ENCODE measurements at regions not wholly inside any gene's neighbourhood (a gene's known extent, or its start where the extent isn't known, plus 50 kb on each side); places are given as distances from the start of the nearest gene placed in this dataset.
"Not testable (repeated sequence)": the region's sequence is repeated elsewhere in the genome, so short reads cannot be mapped to it uniquely, and the experiment has no call there.

- H3K27ac Mint-ChIP-seq = no peak overlapping the region
- H3K36me3 Mint-ChIP-seq (ENCODE audit: low read depth) = no peaks in the 10 kb centered on the region
- H3K27me3 Mint-ChIP-seq = peaks cover 5% of the 10 kb centered on the region
- no peaks in the 10 kb centered on the region for H3K4me1 Mint-ChIP-seq (ENCODE audit: low read depth)
- H3K4me3 Mint-ChIP-seq = no peak overlapping the region
- no peaks in the 10 kb centered on the region for H3K9me3 Mint-ChIP-seq
These were observed 105.1 kb upstream of the SIX2 start for GRCh38 chr2:45114221-45114955.

GRCh38 chr2:45112750-45113149, 103.5 kb upstream of the SIX2 start:
- H3K4me1 Mint-ChIP-seq (ENCODE audit: low read depth) = no peaks in the 10 kb centered on the region
- no peaks in the 10 kb centered on the region for H3K9me3 Mint-ChIP-seq

DNA sequence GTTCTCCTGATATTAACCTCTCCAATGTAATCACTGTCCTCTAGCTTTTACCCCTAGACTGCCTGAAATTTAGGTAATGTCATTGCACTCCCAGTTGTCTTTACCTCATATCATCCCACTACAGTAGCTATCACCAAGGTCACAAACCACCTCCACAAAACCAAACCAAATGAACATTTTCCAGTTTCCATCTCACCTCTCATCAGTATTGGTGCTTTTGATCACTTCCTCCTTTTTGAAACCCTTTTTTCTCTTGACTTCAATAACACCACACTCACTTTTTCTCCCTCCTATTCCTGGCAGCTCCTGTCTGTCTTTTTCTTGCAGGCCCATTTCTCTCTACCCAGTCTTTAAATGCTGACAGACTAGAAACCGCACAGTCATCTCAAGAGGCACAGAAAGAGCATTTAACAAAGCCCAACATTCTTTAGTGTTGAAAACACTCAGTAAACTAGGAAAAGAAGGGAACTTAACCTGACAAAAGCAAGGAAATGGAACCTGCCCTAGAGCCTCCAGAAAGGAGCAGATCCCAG, 95.9 kb upstream of the SIX2 start:
- Mint-ChIP-seq H3K27ac (no peak overlapping the region), H3K4me3 (no peak overlapping the region), H3K4me1 (ENCODE audit: low read depth) (peaks cover 5% of the 10 kb centered on the region), H3K36me3 (ENCODE audit: low read depth) (no peaks in the 10 kb centered on the region), H3K27me3 (peaks cover 20% of the 10 kb centered on the region), H3K9me3 (peaks cover 4% of the 10 kb centered on the region)

More at GRCh38 chr2:45112750-45113149, 103.5 kb upstream of the SIX2 start:
- peaks cover 5% of the 10 kb centered on the region for H3K27me3 Mint-ChIP-seq
- H3K27ac Mint-ChIP-seq = no peak overlapping the region
- H3K36me3 Mint-ChIP-seq (ENCODE audit: low read depth) = no peaks in the 10 kb centered on the region
- H3K4me3 Mint-ChIP-seq = no peak overlapping the region

DNA sequence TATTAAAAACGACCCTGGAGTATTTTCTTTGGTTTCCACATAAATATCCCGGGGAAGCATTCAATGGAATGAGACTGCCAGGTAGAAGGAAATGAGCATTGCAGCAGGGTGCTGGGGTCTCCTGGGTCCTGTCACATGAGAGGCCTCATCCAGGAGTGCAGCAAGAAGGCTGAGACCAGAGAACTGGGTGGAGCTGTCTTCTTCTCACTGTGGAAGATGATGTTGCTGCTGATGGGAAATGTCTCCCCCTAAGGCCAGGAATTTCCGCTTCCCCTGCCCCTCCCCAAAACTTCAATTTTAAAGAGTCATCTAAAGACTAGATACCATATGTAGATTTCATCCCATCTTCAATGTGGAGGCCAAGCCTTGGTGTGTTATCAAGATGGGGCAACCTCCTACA, 95.2 kb upstream of the SIX2 start:
- H3K9me3 Mint-ChIP-seq = peaks cover 4% of the 10 kb centered on the region
- H3K4me1 Mint-ChIP-seq (ENCODE audit: low read depth) = peaks cover 5% of the 10 kb centered on the region
- no peaks in the 10 kb centered on the region for H3K36me3 Mint-ChIP-seq (ENCODE audit: low read depth)
- no peak overlapping the region for H3K27ac Mint-ChIP-seq
- H3K4me3 Mint-ChIP-seq = no peak overlapping the region
- H3K27me3 Mint-ChIP-seq = peaks cover 20% of the 10 kb centered on the region

DNA sequence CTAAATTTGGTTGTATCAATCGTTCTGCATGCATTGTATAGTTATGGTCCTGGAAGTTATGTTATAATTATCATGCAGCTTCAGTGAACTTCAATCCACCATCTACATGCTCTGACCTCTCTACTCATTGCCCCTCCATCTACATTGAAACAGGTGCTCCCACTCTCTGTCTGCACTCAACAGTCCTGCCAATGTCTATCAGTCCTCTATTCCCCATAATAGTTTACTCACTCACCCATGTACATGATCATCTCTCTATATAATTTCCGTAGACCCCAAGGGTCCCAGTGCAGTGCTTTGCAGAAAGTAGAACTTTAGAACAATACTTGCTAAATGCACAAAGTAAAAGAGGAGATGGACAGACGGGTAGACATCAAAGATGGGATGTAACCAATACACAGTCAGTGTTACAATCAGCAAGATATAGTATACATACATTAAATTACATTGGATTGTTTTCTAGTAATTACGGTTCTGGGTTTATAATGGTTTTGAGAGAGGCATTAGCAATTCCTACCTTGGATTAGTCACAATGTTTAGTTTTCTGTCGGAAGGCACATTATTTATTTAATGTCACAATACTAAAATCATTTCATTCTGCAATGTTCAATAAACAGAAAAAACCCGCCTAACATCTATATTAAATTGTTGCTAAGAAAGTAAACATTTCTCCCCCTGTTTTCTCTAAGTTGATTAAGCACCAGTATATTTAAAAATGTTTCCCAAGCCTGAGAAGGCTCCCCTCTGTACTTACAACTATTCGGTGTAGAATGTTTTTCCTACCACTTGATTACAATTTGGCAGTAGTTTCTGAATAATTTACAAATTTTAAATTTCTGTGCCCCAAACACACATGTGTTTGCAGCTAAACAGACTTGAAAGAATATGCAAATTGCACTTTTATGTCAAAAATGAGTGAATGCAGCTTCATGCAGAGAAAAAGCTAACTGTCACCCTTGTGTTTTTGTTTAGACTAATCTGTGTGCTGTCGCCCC, 94.4 kb upstream of the SIX2 start:
- peaks cover 20% of the 10 kb centered on the region for H3K27me3 Mint-ChIP-seq
- H3K9me3 Mint-ChIP-seq = peaks cover 4% of the 10 kb centered on the region
- no peak overlapping the region for H3K4me3 Mint-ChIP-seq
- H3K36me3 Mint-ChIP-seq (ENCODE audit: low read depth) = no peaks in the 10 kb centered on the region
- peaks cover 5% of the 10 kb centered on the region for H3K4me1 Mint-ChIP-seq (ENCODE audit: low read depth)
- no peak overlapping the region for H3K27ac Mint-ChIP-seq

DNA sequence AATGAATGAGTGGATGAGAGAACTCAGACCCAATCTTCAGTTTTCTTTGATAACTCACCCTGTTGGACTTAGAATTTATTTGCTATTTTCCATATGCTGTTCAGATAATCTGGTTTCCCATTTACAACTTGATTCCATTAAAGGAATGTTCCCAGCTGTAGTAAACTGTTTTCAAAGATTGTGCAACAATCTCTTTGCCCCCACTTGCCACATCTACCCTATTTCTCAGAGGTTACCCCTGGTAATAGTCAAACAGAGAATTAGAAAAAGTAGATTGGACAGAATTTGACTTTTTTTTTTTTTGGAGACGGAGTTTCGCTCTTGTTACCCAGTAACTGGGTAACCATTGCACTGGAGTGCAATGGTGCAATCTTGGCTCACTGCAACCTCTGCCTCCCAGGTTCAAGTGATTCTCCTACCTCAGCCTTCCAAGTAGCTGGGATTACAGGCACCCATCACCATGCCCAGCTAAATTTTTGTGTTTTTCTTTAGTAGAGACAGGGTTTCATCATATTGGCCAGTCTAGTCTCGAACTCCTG, 93.4 kb upstream of the SIX2 start:
- Mint-ChIP-seq H3K27me3 (peaks cover 20% of the 10 kb centered on the region), H3K9me3 (peaks cover 4% of the 10 kb centered on the region), H3K36me3 (ENCODE audit: low read depth) (no peaks in the 10 kb centered on the region), H3K27ac (no peak overlapping the region), H3K4me1 (ENCODE audit: low read depth) (peaks cover 5% of the 10 kb centered on the region), H3K4me3 (no peak overlapping the region)

GRCh38 chr2:45102141-45102540, 92.9 kb upstream of the SIX2 start:
- H3K9me3 Mint-ChIP-seq = peaks cover 4% of the 10 kb centered on the region
- H3K4me3 Mint-ChIP-seq = no peak overlapping the region
- peaks cover 20% of the 10 kb centered on the region for H3K27me3 Mint-ChIP-seq
- no peak overlapping the region for H3K27ac Mint-ChIP-seq
- no peaks in the 10 kb centered on the region for H3K36me3 Mint-ChIP-seq (ENCODE audit: low read depth)
- H3K4me1 Mint-ChIP-seq (ENCODE audit: low read depth) = peaks cover 5% of the 10 kb centered on the region

DNA sequence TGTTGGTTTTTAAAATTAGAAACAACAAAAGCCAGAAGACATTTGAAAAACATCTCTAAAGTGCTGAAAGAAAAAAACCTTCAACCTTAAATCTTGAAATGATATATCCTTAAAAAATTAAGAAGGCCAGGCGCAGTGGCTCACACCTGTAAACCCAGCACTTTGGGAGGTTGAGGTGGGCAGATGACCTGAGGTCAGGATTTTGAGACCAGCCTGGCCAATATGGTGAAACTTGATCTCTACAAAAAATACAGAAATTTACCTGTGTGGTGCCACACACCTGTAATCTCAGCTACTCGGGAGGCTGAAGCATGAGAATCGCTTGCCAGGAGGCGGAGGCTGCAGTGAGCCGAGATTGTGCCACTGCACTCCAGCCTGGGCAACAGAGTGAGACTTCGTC, 87.7 kb upstream of the SIX2 start:
- H3K27ac Mint-ChIP-seq = no peak overlapping the region
- H3K4me1 Mint-ChIP-seq (ENCODE audit: low read depth) = no peaks in the 10 kb centered on the region
- H3K4me3 Mint-ChIP-seq = no peak overlapping the region
- H3K27me3 Mint-ChIP-seq = peaks cover 23% of the 10 kb centered on the region
- no peaks in the 10 kb centered on the region for H3K36me3 Mint-ChIP-seq (ENCODE audit: low read depth)
- no peaks in the 10 kb centered on the region for H3K9me3 Mint-ChIP-seq

DNA sequence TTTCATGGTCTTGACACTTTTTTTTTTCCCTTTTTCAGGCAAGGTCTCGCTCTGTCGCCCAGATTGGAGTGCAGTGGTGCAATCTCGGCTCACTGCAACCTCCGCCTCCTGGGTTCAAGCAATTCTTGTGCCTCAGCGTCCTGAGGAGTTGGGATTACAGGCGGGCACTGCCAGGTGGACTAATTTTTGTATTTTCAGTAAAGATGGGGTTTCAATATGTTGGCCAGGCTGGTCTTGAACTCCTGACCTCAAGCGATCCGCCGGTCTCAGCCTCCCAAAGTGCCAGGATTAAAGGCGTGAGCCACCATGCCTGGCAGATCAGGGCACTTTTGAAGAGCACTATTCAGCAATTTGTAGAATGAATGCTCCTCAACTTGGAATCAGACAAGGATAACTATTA, 86.8 kb upstream of the SIX2 start:
- peaks cover 23% of the 10 kb centered on the region for H3K27me3 Mint-ChIP-seq
- H3K36me3 Mint-ChIP-seq (ENCODE audit: low read depth); H3K9me3 Mint-ChIP-seq; H3K27ac Mint-ChIP-seq; H3K4me1 Mint-ChIP-seq (ENCODE audit: low read depth); H3K4me3 Mint-ChIP-seq: not testable (repeated sequence)

DNA sequence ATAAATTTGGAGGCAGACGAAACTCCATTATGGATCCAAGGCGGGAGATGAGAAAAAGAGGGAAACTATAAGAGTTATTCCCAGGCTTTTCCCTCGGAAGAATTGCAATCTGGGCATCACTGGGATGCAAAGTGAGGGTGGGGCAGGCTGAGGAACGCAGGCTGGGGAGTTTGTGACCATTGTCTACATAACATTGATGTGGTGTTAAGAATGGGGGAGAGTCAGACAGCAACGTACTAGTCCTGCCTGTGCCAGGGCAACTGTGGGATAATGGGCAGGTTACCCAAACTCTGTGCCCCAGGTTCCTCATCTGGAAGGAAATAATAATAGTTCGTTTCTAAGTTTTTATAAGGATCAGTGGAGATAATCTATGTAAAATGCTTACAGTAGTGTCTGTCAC, 84.4 kb upstream of the SIX2 start:
- H3K36me3 Mint-ChIP-seq (ENCODE audit: low read depth) = no peaks in the 10 kb centered on the region

DNA sequence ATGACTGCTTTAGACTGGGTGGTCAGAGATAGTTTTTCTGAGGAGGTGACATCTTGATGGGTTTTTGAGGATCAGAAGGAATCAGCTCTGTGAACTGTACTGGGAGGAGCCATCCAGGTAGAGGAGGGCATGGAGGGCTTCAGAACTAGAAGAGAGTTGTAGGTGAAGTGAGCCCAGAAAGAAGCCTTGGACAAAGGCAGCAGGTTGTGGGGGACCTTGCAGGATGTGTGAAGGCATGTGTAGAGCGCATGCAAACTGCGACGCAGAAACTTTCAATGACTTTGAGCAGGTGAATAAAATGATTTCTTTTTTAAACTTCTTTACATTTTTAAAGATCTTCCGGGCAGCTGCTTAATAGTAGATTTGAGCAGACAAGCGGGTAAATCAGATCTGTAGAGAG, 83.9 kb upstream of the SIX2 start:
- Mint-ChIP-seq H3K4me1 (ENCODE audit: low read depth) (no peaks in the 10 kb centered on the region), H3K27me3 (peaks cover 23% of the 10 kb centered on the region), H3K27ac (no peak overlapping the region), H3K9me3 (no peaks in the 10 kb centered on the region), H3K4me3 (no peak overlapping the region), H3K36me3 (ENCODE audit: low read depth) (no peaks in the 10 kb centered on the region)

More for the DNA sequence above, 84.4 kb upstream of the SIX2 start:
- no peak overlapping the region for H3K27ac Mint-ChIP-seq
- no peak overlapping the region for H3K4me3 Mint-ChIP-seq
- H3K4me1 Mint-ChIP-seq (ENCODE audit: low read depth) = no peaks in the 10 kb centered on the region
- peaks cover 23% of the 10 kb centered on the region for H3K27me3 Mint-ChIP-seq
- H3K9me3 Mint-ChIP-seq = no peaks in the 10 kb centered on the region

DNA sequence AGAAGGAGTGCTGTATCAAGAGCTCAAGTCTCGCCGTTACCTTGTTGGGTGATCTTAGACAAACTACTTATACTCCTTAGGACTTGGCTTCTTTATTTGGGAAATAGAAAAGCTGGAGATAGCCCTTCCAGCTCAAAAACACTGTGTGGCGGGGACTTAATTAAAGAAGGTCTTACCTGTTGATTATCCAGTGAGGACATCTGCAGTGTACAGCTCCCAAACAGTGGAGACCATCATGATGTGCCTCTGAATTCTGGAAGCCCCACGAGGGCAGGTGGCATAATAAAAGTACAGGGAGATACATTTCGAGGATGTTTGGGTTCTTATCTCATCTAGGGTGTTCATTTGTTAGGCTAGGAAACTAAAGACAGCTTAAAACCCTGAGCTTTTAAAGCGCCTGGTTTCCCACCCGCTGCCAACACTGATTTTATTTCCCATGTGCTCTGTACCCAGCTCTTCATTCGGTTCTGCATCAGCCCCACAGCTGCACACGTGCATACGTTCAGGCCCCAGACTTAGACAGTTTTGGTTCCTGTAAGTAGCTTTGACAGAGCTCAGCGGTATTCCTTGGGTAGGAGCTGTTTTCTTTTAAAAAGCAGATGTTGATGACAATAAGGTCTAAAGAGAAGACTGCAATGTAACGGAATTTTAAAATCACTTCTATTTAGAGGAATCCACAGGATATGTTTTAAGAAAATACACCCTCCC, 80.5 kb upstream of the SIX2 start:
- no peaks in the 10 kb centered on the region for H3K4me1 Mint-ChIP-seq (ENCODE audit: low read depth)
- peaks cover 12% of the 10 kb centered on the region for H3K27me3 Mint-ChIP-seq
- H3K9me3 Mint-ChIP-seq = no peaks in the 10 kb centered on the region
- no peaks in the 10 kb centered on the region for H3K36me3 Mint-ChIP-seq (ENCODE audit: low read depth)
- no peak overlapping the region for H3K4me3 Mint-ChIP-seq
- H3K27ac Mint-ChIP-seq = no peak overlapping the region

- Mint-ChIP-seq H3K27ac (no peak overlapping the region), H3K4me1 (ENCODE audit: low read depth) (no peaks in the 10 kb centered on the region), H3K36me3 (ENCODE audit: low read depth) (no peaks in the 10 kb centered on the region), H3K9me3 (no peaks in the 10 kb centered on the region), H3K4me3 (no peak overlapping the region), H3K27me3 (no peaks in the 10 kb centered on the region)
These were observed 76.2 kb upstream of the SIX2 start for GRCh38 chr2:45085487-45085886.

GRCh38 chr2:45084361-45085020, 75.2 kb upstream of the SIX2 start:
- Mint-ChIP-seq H3K9me3 (no peaks in the 10 kb centered on the region), H3K4me1 (ENCODE audit: low read depth) (no peaks in the 10 kb centered on the region), H3K27me3 (no peaks in the 10 kb centered on the region), H3K36me3 (ENCODE audit: low read depth) (no peaks in the 10 kb centered on the region), H3K4me3 (no peak overlapping the region), H3K27ac (no peak overlapping the region)

Measured in stimulated activated naive CD8-positive, alpha-beta T cell treated with anti-CD3 and anti-CD28 coated beads, Interleukin-15, Interleukin-2, amounts not matched to agents 100 ng/mL and 50 ng/mL, for 24 hours (primary cell).